Thyroid gland (tissue), 4 donors: ENCODE measurements at regions not wholly inside any gene's neighbourhood (a gene's known extent, or its start where the extent isn't known, plus 50 kb on each side); places are given as distances from the start of the nearest gene placed in this dataset.

ENCODE experiments used
- DNase-seq, 2 donors: peaks; one replicate each; pipeline ENCODE4 v3.0.0-alpha.2; 2019
- H3K27ac ChIP-seq, 3 donors: fragments of 200-600 bp; sonication (generic); 1 replicate in 2 of 3; 2 replicates in 1 of 3; pipeline ENCODE4 v1.5.1; 2016 to 2019; ENCODE audit warnings: mild to moderate bottlenecking in 1 of 3, moderate library complexity in 1 of 3
- H3K27me3 ChIP-seq: fragments of 200-600 bp; sonication (generic); one replicate; pipeline ENCODE4 v1.5.1; 2019
- H3K36me3 ChIP-seq, 2 donors: fragments of 200-600 bp; sonication (generic); one replicate each; pipeline ENCODE4 v1.5.1; 2016 to 2019
- H3K4me1 ChIP-seq, 2 donors: fragments of 200-600 bp; sonication (generic); one replicate each; pipeline ENCODE4 v1.5.1; 2017 to 2019
- H3K4me3 ChIP-seq, 3 donors: fragments of 200-600 bp; sonication (generic); replicated peaks in 1 of 3; 1 replicate in 2 of 3; 2 replicates in 1 of 3; pipeline ENCODE4 v1.5.1; 2016; ENCODE audit warnings: mild to moderate bottlenecking in 1 of 3
- H3K9me3 ChIP-seq: fragments of 200-600 bp; sonication (generic); one replicate; pipeline ENCODE4 v1.5.1; 2017
- POLR2A ChIP-seq, 2 donors: fragments of 450-650 bp; IDR thresholded peaks; one replicate each; pipeline ENCODE4 v1.6.1; 2017; ENCODE audit warnings: antibody characterized with exemption in 2 of 2, mild to moderate bottlenecking in 2 of 2, moderate library complexity in 1 of 2
- WGBS, 2 donors: methylation state at CpG; one replicate each; pipeline ENCODE4 v1.1.5; 2017; 5-methylcytosine and 5-hydroxymethylcytosine counted together
- intact Hi-C: fragments of 100-400 bp; cut with DNase I; formaldehyde crosslinking; loops from one replicate; pipeline ENCODE4 v1.15.1; 2023
- TF ChIP-seq, protein P1 (sequence below), 6 experiments: fragments of 200-600 bp in 3 of 6; fragments of 450-650 bp in 3 of 6; sonication (generic) in 3 of 6; IDR thresholded peaks; one replicate each; pipeline ENCODE4 v1.5.1; 2016 to 2019; ENCODE audit warnings: antibody characterized with exemption in 6 of 6, mild to moderate bottlenecking in 2 of 6, inconsistent platforms in 1 of 6, moderate library complexity in 1 of 6

GRCh38 chr1:5001466-5001865 is 347.1 kb downstream of the AJAP1 start:
- no peak for DNase-seq
- no peak overlapping the region for H3K4me3 ChIP-seq
- no peaks in the 10 kb centered on the region for H3K36me3 ChIP-seq
- H3K27ac ChIP-seq: no peak overlapping the region
- no peaks in the 10 kb centered on the region for H3K27me3 ChIP-seq
- H3K9me3 ChIP-seq: no peaks in the 10 kb centered on the region
- WGBS, 2 donors: 44 to 48% methylated on average over 5 of the region's 5 CpGs
- no peaks in the 10 kb centered on the region for H3K4me1 ChIP-seq
- intact Hi-C loops: no loop called here
- TF ChIP-seq, protein P1, sequence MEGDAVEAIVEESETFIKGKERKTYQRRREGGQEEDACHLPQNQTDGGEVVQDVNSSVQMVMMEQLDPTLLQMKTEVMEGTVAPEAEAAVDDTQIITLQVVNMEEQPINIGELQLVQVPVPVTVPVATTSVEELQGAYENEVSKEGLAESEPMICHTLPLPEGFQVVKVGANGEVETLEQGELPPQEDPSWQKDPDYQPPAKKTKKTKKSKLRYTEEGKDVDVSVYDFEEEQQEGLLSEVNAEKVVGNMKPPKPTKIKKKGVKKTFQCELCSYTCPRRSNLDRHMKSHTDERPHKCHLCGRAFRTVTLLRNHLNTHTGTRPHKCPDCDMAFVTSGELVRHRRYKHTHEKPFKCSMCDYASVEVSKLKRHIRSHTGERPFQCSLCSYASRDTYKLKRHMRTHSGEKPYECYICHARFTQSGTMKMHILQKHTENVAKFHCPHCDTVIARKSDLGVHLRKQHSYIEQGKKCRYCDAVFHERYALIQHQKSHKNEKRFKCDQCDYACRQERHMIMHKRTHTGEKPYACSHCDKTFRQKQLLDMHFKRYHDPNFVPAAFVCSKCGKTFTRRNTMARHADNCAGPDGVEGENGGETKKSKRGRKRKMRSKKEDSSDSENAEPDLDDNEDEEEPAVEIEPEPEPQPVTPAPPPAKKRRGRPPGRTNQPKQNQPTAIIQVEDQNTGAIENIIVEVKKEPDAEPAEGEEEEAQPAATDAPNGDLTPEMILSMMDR (IDR thresholded peaks at IDR 0.05): no peak
- TF ChIP-seq POLR2A (IDR thresholded peaks at IDR 0.05): no peak

DNA sequence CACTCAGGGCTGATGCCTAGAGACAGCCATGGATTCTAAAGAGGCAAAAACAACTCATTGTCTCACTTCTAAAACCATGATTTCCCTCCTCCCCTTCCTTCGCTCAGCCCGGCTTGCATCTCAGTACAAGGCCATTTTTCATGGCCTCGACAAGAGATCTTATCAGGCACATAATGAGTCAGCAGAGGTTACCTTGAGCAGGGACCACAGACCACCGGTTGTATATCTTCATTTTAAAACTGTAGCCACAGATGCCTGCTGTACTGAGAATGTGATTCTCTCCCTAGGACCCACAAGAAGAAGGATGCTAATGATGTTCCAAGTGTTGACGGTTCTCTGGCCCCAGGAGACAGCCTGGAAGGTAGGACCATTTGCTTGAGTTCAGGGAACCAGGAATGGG is 331.9 kb downstream of the AJAP1 start:
- TF ChIP-seq, protein P1 (IDR thresholded peaks at IDR 0.05): no peak
- TF ChIP-seq POLR2A (IDR thresholded peaks at IDR 0.05): no peak
- no peaks in the 10 kb centered on the region for H3K27me3 ChIP-seq
- H3K27ac ChIP-seq: no peak overlapping the region
- no peaks in the 10 kb centered on the region for H3K4me1 ChIP-seq
- no peaks in the 10 kb centered on the region for H3K9me3 ChIP-seq
- H3K36me3 ChIP-seq: no peaks in the 10 kb centered on the region
- no peak for DNase-seq
- H3K4me3 ChIP-seq: no peak overlapping the region
- WGBS, 2 donors: 42 to 51% methylated on average over 5 of the region's 5 CpGs
- intact Hi-C loops: no loop called here

DNA sequence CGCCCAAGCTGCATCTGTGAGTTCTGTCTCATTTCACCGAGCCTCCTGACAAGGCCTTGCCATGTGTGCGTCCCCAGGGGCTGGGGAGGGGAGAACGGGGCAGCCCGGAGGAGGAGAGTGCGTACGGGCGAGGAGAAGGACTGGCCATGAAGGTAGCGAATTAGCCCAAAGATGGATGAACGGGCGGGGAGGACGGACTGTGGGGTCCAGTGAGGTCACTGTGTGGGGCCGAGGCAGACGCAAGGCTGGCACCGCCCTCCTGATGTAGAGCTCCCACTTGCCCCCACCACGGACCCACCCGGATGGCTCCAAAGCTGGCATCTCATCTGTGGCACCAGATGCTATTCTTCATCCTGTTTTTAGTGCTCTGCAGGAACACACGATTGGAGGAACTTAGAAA is 330.4 kb downstream of the AJAP1 start:
- 87% methylated on average over 18 of the region's 18 CpGs for WGBS, 2 donors
- Histone ChIP-seq H3K4me3 (no peak overlapping the region), H3K9me3 (no peaks in the 10 kb centered on the region), H3K36me3 (no peaks in the 10 kb centered on the region), H3K4me1 (no peaks in the 10 kb centered on the region), H3K27ac (no peak overlapping the region), H3K27me3 (no peaks in the 10 kb centered on the region)
- intact Hi-C loops: no loop called here
- TF ChIP-seq, protein P1 (IDR thresholded peaks at IDR 0.05): no peak
- TF ChIP-seq POLR2A (IDR thresholded peaks at IDR 0.05): no peak
- DNase-seq: no peak

- intact Hi-C loops: no loop called here
- Histone ChIP-seq H3K9me3 (no peaks in the 10 kb centered on the region), H3K4me1 (no peaks in the 10 kb centered on the region), H3K36me3 (no peaks in the 10 kb centered on the region), H3K4me3 (no peak overlapping the region), H3K27ac (no peak overlapping the region), H3K27me3 (no peaks in the 10 kb centered on the region)
- TF ChIP-seq, protein P1 (IDR thresholded peaks at IDR 0.05): no peak
- no peak for TF ChIP-seq POLR2A (IDR thresholded peaks at IDR 0.05)
- WGBS, 2 donors: 87 to 91% methylated on average over 6 of the region's 6 CpGs
- DNase-seq: no peak
These were observed 325.8 kb downstream of the AJAP1 start for GRCh38 chr1:4980211-4980610.

DNA sequence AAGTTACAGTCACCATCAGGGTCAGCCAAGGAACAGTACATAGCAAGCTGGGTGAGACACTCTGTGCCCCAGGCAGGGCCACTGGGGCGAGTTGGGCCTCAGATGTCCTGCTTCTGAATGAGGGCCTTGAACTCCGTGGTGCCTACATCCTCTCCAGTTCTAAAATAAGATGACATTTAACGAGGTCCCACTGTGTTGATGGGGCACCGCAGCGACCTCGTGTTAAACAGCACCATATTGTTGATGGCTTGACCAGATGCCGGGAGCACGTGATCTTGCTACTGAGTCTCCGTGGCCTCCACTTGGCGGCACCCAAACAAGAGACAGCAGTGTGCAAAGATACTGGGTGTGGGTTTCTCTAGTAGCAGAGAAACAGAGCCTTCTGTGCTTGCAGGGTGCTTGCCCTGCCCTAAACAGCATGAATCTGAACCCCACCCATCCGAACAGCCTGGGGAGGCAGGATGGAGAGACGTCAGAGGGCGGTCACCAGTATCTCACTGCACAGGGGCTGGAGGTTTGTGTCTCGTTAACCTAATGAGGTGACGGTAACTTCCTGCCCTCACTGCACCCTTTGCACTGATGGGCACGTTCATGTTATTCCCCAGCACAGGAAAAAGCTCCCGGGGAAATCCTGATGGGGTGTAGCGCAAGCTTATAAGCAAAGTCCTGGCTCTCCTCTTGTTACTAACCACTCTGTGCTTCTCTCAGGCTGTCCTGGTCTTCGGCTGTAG is 324.4 kb downstream of the AJAP1 start:
- no peak for DNase-seq
- intact Hi-C loops: no loop called here
- Histone ChIP-seq H3K27me3 (no peaks in the 10 kb centered on the region), H3K36me3 (no peaks in the 10 kb centered on the region), H3K27ac (no peak overlapping the region), H3K9me3 (no peaks in the 10 kb centered on the region), H3K4me1 (no peaks in the 10 kb centered on the region), H3K4me3 (no peak overlapping the region)
- 78 to 80% methylated on average over 16 to 18 of the region's 19 CpGs for WGBS, 2 donors
- no peak for TF ChIP-seq POLR2A (IDR thresholded peaks at IDR 0.05)
- TF ChIP-seq, protein P1 (IDR thresholded peaks at IDR 0.05): no peak
